Neural progenitor cell (in vitro differentiated cells): ENCODE measurements at regions not wholly inside any gene's neighbourhood (a gene's known extent, or its start where the extent isn't known, plus 50 kb on each side); places are given as distances from the start of the nearest gene placed in this dataset.

Experiments used
- EZH2 ChIP-seq: fragments of 200-600 bp; sonication (generic); IDR thresholded peaks from 2 replicates; pipeline ENCODE4 v1.6.1; 2017; ENCODE audit warnings: antibody characterized with exemption, mild to moderate bottlenecking, moderate library complexity
- EZH2phosphoT487 ChIP-seq: fragments of 200-600 bp; sonication (generic); IDR thresholded peaks from 2 replicates; pipeline ENCODE4 v1.6.1; 2017; ENCODE audit warnings: antibody characterized with exemption
- TF ChIP-seq, protein P1 (sequence below): fragments of 200-600 bp; sonication (generic); IDR thresholded peaks from 2 replicates; pipeline ENCODE4 v1.5.1; 2017; ENCODE audit warnings: antibody characterized with exemption, mild to moderate bottlenecking

DNA sequence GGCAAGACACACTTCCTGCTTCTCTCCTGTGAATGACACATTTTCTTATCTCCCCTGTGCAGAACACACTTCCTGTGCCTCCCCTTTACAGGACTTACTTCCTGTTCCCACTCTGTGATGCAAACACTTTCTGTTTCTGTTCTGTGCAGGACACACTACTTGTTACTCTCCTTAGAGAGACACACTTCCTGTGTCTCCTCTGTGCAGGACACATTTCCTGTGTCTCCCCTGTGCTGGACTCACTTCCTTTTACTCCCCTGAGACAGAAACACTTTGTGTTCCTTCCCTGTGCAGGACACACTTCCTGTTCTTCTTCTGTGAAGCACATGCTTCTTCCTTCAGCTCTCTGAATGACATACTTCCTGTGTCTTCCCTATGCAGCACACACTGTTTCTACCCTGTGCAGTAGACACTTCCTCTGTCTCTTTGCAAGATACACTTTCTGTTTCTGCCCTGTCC lies 485.4 kb upstream of the USP9Y start:
- TF ChIP-seq, protein P1, sequence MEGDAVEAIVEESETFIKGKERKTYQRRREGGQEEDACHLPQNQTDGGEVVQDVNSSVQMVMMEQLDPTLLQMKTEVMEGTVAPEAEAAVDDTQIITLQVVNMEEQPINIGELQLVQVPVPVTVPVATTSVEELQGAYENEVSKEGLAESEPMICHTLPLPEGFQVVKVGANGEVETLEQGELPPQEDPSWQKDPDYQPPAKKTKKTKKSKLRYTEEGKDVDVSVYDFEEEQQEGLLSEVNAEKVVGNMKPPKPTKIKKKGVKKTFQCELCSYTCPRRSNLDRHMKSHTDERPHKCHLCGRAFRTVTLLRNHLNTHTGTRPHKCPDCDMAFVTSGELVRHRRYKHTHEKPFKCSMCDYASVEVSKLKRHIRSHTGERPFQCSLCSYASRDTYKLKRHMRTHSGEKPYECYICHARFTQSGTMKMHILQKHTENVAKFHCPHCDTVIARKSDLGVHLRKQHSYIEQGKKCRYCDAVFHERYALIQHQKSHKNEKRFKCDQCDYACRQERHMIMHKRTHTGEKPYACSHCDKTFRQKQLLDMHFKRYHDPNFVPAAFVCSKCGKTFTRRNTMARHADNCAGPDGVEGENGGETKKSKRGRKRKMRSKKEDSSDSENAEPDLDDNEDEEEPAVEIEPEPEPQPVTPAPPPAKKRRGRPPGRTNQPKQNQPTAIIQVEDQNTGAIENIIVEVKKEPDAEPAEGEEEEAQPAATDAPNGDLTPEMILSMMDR = no peak
- no peak for TF ChIP-seq EZH2phosphoT487
- no peak for TF ChIP-seq EZH2
